Parathyroid adenoma (tissue), 2 donors: ENCODE measurements at regions not wholly inside any gene's neighbourhood (a gene's known extent, or its start where the extent isn't known, plus 50 kb on each side); places are given as distances from the start of the nearest gene placed in this dataset.
"Not testable (repeated sequence)": the region's sequence is repeated elsewhere in the genome, so short reads cannot be mapped to it uniquely, and the experiment has no call there.

Experiments
- H2AFZ ChIP-seq: fragments of 300-600 bp; sonication (generic); one replicate; pipeline ENCODE4 v1.7.0; 2017; ENCODE audit warnings: antibody characterized with exemption, mild to moderate bottlenecking
- H3K27ac ChIP-seq: fragments of 300-600 bp; sonication (generic); one replicate; pipeline ENCODE4 v1.7.0; 2017
- H3K27me3 ChIP-seq: fragments of 300-600 bp; sonication (generic); one replicate; pipeline ENCODE4 v1.7.0; 2017; ENCODE audit warnings: low read length; ENCODE audit not compliant: control insufficient read depth, insufficient read depth
- H3K36me3 ChIP-seq: fragments of 300-600 bp; sonication (generic); one replicate; pipeline ENCODE4 v1.7.0; 2017; ENCODE audit warnings: low read length; ENCODE audit not compliant: control insufficient read depth, insufficient read depth
- H3K4me1 ChIP-seq: fragments of 300-600 bp; sonication (generic); one replicate; pipeline ENCODE4 v1.7.0; 2017; ENCODE audit warnings: control low read depth
- H3K4me2 ChIP-seq: fragments of 300-600 bp; sonication (generic); one replicate; pipeline ENCODE4 v1.7.0; 2017; ENCODE audit warnings: low read length
- H3K4me3 ChIP-seq: fragments of 300-600 bp; sonication (generic); one replicate; pipeline ENCODE4 v1.7.0; 2017; ENCODE audit warnings: low read depth, low read length
- H3K79me2 ChIP-seq: fragments of 300-600 bp; sonication (generic); one replicate; pipeline ENCODE4 v1.7.0; 2017; ENCODE audit warnings: control low read depth
- H3K9ac ChIP-seq: fragments of 300-600 bp; sonication (generic); one replicate; pipeline ENCODE4 v1.7.0; 2017; ENCODE audit warnings: mild to moderate bottlenecking
- H3K9me3 ChIP-seq: fragments of 300-600 bp; sonication (generic); one replicate; pipeline ENCODE4 v1.7.0; 2017; ENCODE audit warnings: low read length; ENCODE audit not compliant: control insufficient read depth
- TF ChIP-seq, protein P1 (sequence below): fragments of 300-600 bp; sonication (generic); IDR thresholded peaks from one replicate; pipeline ENCODE4 v1.7.0; 2017; ENCODE audit warnings: antibody characterized with exemption, mild to moderate bottlenecking
- donor health status: primary hyperparathyroidism.

DNA sequence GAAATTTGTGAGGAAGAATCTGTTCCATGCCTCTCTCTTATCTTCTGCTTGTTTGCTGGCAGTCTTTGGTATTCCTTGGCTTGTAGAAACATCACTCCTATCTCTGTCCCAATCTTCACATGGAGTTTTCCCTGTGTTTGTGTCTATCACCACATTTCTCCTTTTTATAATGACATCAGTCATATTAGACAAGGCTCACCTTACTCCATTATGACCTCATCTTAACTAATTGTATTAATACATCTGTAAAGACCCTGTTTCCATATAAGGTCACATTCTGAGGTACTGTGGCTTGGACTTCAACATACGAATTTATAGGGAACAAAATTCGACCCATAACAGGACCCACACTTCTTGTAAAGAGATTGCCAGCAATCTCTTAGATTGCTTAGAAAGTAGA is 72.3 kb upstream of the POGK start:
- Histone ChIP-seq H3K27ac (no peak overlapping the region), H3K4me3 (no peak overlapping the region), H3K79me2 (no peaks in the 10 kb centered on the region), H3K4me1 (no peaks in the 10 kb centered on the region), H3K4me2 (no peak overlapping the region), H3K9ac (no peak overlapping the region), H3K9me3 (no peaks in the 10 kb centered on the region), H3K36me3 (no peaks in the 10 kb centered on the region), H3K27me3 (no peaks in the 10 kb centered on the region), H2AFZ (no peak overlapping the region)
- TF ChIP-seq, protein P1, sequence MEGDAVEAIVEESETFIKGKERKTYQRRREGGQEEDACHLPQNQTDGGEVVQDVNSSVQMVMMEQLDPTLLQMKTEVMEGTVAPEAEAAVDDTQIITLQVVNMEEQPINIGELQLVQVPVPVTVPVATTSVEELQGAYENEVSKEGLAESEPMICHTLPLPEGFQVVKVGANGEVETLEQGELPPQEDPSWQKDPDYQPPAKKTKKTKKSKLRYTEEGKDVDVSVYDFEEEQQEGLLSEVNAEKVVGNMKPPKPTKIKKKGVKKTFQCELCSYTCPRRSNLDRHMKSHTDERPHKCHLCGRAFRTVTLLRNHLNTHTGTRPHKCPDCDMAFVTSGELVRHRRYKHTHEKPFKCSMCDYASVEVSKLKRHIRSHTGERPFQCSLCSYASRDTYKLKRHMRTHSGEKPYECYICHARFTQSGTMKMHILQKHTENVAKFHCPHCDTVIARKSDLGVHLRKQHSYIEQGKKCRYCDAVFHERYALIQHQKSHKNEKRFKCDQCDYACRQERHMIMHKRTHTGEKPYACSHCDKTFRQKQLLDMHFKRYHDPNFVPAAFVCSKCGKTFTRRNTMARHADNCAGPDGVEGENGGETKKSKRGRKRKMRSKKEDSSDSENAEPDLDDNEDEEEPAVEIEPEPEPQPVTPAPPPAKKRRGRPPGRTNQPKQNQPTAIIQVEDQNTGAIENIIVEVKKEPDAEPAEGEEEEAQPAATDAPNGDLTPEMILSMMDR: no peak

- H3K27ac ChIP-seq, H2AFZ ChIP-seq, H3K27me3 ChIP-seq, H3K4me3 ChIP-seq, H3K4me2 ChIP-seq, H3K9me3 ChIP-seq, H3K4me1 ChIP-seq, H3K9ac ChIP-seq, H3K79me2 ChIP-seq, H3K36me3 ChIP-seq: not testable (repeated sequence)
These were observed 54.6 kb upstream of the POGK start for GRCh38 chr1:166784646-166785045.

DNA sequence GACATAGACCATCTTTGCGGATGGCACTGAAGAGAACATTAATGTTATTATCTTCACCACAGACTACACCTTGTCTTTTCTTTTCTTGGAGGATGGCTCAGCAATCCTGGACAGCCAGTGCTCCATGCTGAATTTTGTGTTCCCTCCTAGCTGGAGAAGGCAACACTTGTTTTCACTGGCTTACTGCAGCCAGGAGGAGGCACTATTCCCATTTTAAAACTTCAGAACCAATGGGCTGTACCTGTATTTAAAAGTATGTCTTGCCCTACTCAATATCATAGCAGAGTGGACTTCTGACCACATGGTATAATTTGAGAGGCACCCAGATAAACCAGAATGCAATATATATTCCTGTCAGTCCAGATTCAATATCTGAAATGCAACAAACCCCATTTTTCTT is 53.3 kb upstream of the POGK start:
- TF ChIP-seq, protein P1: no peak
- H3K36me3 ChIP-seq: no peaks in the 10 kb centered on the region
- H2AFZ ChIP-seq: no peak overlapping the region
- H3K4me1 ChIP-seq: no peaks in the 10 kb centered on the region
- H3K27ac ChIP-seq: no peak overlapping the region
- no peak overlapping the region for H3K4me2 ChIP-seq
- no peak overlapping the region for H3K9ac ChIP-seq
- H3K79me2 ChIP-seq: no peaks in the 10 kb centered on the region
- H3K27me3 ChIP-seq: no peaks in the 10 kb centered on the region
- no peaks in the 10 kb centered on the region for H3K9me3 ChIP-seq
- no peak overlapping the region for H3K4me3 ChIP-seq

DNA sequence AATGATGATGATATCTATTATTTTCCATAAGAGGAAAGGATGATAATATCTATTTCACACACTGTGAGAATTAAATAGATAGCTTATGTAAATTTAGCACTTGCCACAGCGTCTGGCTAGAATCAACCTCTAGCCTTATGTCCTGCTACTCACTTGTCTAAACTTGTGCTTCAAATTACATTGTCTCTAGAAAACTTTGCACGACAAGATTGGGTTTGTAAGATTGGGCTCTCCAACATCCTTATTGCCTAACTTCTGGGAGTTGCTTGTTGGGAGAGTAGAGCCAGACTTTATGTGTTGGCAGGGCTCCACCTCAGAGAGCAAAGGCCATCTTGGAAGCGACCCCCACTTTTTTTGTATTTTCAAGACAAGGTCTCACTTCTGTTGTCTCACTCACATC is 50.0 kb upstream of the POGK start:
- Histone ChIP-seq H3K79me2 (no peaks in the 10 kb centered on the region), H3K9ac (no peak overlapping the region), H3K27ac (no peak overlapping the region), H3K4me3 (no peak overlapping the region), H2AFZ (no peak overlapping the region), H3K4me2 (no peak overlapping the region), H3K36me3 (no peaks in the 10 kb centered on the region), H3K4me1 (no peaks in the 10 kb centered on the region), H3K27me3 (no peaks in the 10 kb centered on the region), H3K9me3 (no peaks in the 10 kb centered on the region)
- TF ChIP-seq, protein P1: no peak
